Caco-2 (cell line): ENCODE measurements at regions not wholly inside any gene's neighbourhood (a gene's known extent, or its start where the extent isn't known, plus 50 kb on each side); places are given as distances from the start of the nearest gene placed in this dataset.

Experiments
- BruUV-seq: library from RNA; stranded (reverse); fragments of 400-500 nt; replicated peaks from 2 replicates; lab custom pipeline; 2021; lab: Mats Ljungman, UMichigan
- CTCF ChIA-PET: fragments of 300-600 bp; sonication (Branson Sonifier 250); formaldehyde crosslinking; loops from one replicate; lab custom pipeline; 2022; ENCODE audit warnings: antibody characterized with exemption; lab: Charles Lee
- POLR2A ChIA-PET: fragments of 300-600 bp; sonication (Branson Sonifier 250); formaldehyde crosslinking; loops from one replicate; lab custom pipeline; 2022; ENCODE audit warnings: antibody characterized with exemption; lab: Charles Lee
- DNase-seq, 2 experiments: peaks; one replicate each; pipeline versions ENCODE4 v3.0.0 to v3.0.0-alpha.2; 2020 to 2022
- H3K27me3 ChIP-seq: replicated peaks from 2 replicates; pipeline ENCODE4 v1.6.0; 2011; ENCODE audit warnings: low read length; ENCODE audit not compliant: control insufficient read depth, insufficient read depth
- H3K36me3 ChIP-seq: 2 replicates; pipeline ENCODE4 v1.5.1; 2011; ENCODE audit warnings: low read length; ENCODE audit not compliant: control insufficient read depth, insufficient read depth
- H3K4me1 ChIP-seq: fragments of 250-450 bp; sonication (Bioruptor Pico); 2 replicates; pipeline ENCODE4 v1.5.1; 2020; ENCODE audit warnings: mild to moderate bottlenecking
- H3K4me3 ChIP-seq: 2 replicates; pipeline ENCODE4 v1.5.1; 2011; ENCODE audit warnings: low read depth, mild to moderate bottlenecking, control low read depth, low read length
- H3K9me3 ChIP-seq: fragments of 250-450 bp; sonication (Bioruptor Pico); 2 replicates; pipeline ENCODE4 v1.5.1; 2020; ENCODE audit warnings: mild to moderate bottlenecking, moderate library complexity
- H3K27ac Mint-ChIP-seq: one replicate; pipeline ENCODE4 v1.8.0; 2022; ENCODE audit warnings: mixed read lengths; ENCODE audit not compliant: unreplicated experiment
- H3K27me3 Mint-ChIP-seq: one replicate; pipeline ENCODE4 v1.8.0; 2022; ENCODE audit warnings: mixed read lengths; ENCODE audit not compliant: insufficient read depth, unreplicated experiment
- H3K36me3 Mint-ChIP-seq: one replicate; pipeline ENCODE4 v1.8.0; 2022; ENCODE audit warnings: mild to moderate bottlenecking, mixed read lengths; ENCODE audit not compliant: insufficient read depth, unreplicated experiment
- H3K4me1 Mint-ChIP-seq: one replicate; pipeline ENCODE4 v1.8.0; 2022; ENCODE audit warnings: low read depth, mixed read lengths; ENCODE audit not compliant: unreplicated experiment
- H3K4me3 Mint-ChIP-seq: one replicate; pipeline ENCODE4 v1.8.0; 2022; ENCODE audit warnings: mild to moderate bottlenecking, moderate library complexity, mixed read lengths; ENCODE audit not compliant: unreplicated experiment
- H3K9me3 Mint-ChIP-seq: one replicate; pipeline ENCODE4 v1.8.0; 2022; ENCODE audit warnings: mixed read lengths; ENCODE audit not compliant: unreplicated experiment
- CTCF ChIP-seq, 2 experiments: fragments of 200-600 bp in 1 of 2; IDR thresholded peaks; 1 replicate in 1 of 2; 2 replicates in 1 of 2; pipeline versions ENCODE4 v1.5.1 to v1.8.0; 2011 to 2022; ENCODE audit warnings: antibody characterized with exemption in 1 of 2, control low read depth in 1 of 2, inconsistent platforms in 1 of 2, low read depth in 1 of 2, low read length in 1 of 2, mild to moderate bottlenecking in 1 of 2, moderate library complexity in 1 of 2; ENCODE audit not compliant: insufficient read depth in 1 of 2, severe bottlenecking in 1 of 2, unreplicated experiment in 1 of 2
- intact Hi-C: fragments of 100-400 bp; cut with micrococcal nuclease; formaldehyde crosslinking; loops from one replicate; pipeline ENCODE4 v1.10.0; 2022; ENCODE audit not compliant: unreplicated experiment

- no peaks in the 10 kb centered on the region for H3K36me3 Mint-ChIP-seq
- no peak for DNase-seq
- H3K4me1 Mint-ChIP-seq = no peaks in the 10 kb centered on the region
- Histone ChIP-seq H3K27me3 (no peaks in the 10 kb centered on the region), H3K36me3 (no peaks in the 10 kb centered on the region), H3K9me3 (no peaks in the 10 kb centered on the region), H3K4me1 (no peaks in the 10 kb centered on the region), H3K4me3 (no peak overlapping the region)
- H3K9me3 Mint-ChIP-seq = no peaks in the 10 kb centered on the region
- CTCF ChIA-PET = no interaction called here
- BruUV-seq = no TSS peak
- TF ChIP-seq CTCF (IDR thresholded peaks at IDR 0.05; ENCODE audit: insufficient read depth in 1 of 2, low read depth in 1 of 2, low read length in 1 of 2, severe bottlenecking in 1 of 2, unreplicated experiment in 1 of 2) = no peak
- POLR2A ChIA-PET = no interaction called here
- intact Hi-C loops = no loop called here
- no peak overlapping the region for H3K4me3 Mint-ChIP-seq
- peaks cover 8% of the 10 kb centered on the region for H3K27me3 Mint-ChIP-seq
- no peak overlapping the region for H3K27ac Mint-ChIP-seq
Observed at GRCh38 chr2:82848285-82848684, 1610.8 kb downstream of the SUCLG1 start.

GRCh38 chr2:82839036-82839435, 1620.0 kb downstream of the SUCLG1 start:
- Histone ChIP-seq H3K9me3 (no peaks in the 10 kb centered on the region), H3K36me3 (no peaks in the 10 kb centered on the region), H3K4me3 (no peak overlapping the region), H3K27me3 (no peaks in the 10 kb centered on the region), H3K4me1 (no peaks in the 10 kb centered on the region)
- Mint-ChIP-seq H3K4me1 (no peaks in the 10 kb centered on the region), H3K4me3 (no peak overlapping the region), H3K27me3 (peaks cover 3% of the 10 kb centered on the region), H3K27ac (no peak overlapping the region), H3K36me3 (no peaks in the 10 kb centered on the region), H3K9me3 (no peaks in the 10 kb centered on the region)
- POLR2A ChIA-PET = no interaction called here
- no peak for TF ChIP-seq CTCF (IDR thresholded peaks at IDR 0.05; ENCODE audit: insufficient read depth in 1 of 2, low read depth in 1 of 2, low read length in 1 of 2, severe bottlenecking in 1 of 2, unreplicated experiment in 1 of 2)
- no TSS peak for BruUV-seq
- no peak for DNase-seq
- intact Hi-C loops = no loop called here
- CTCF ChIA-PET = no interaction called here

GRCh38 chr2:82837588-82838304, 1621.3 kb downstream of the SUCLG1 start:
- intact Hi-C loops = no loop called here
- BruUV-seq = no TSS peak

More at GRCh38 chr2:82837588-82838304, 1621.3 kb downstream of the SUCLG1 start:
- DNase-seq = no peak
- ChIA-PET CTCF (no interaction called here), POLR2A (no interaction called here)
- H3K4me3 Mint-ChIP-seq = no peak overlapping the region
- Histone ChIP-seq H3K4me3 (no peak overlapping the region), H3K36me3 (no peaks in the 10 kb centered on the region), H3K27me3 (no peaks in the 10 kb centered on the region), H3K9me3 (no peaks in the 10 kb centered on the region), H3K4me1 (no peaks in the 10 kb centered on the region)
- no peak overlapping the region for H3K27ac Mint-ChIP-seq
- H3K36me3 Mint-ChIP-seq = no peaks in the 10 kb centered on the region
- no peaks in the 10 kb centered on the region for H3K4me1 Mint-ChIP-seq
- no peak for TF ChIP-seq CTCF (IDR thresholded peaks at IDR 0.05; ENCODE audit: insufficient read depth in 1 of 2, low read depth in 1 of 2, low read length in 1 of 2, severe bottlenecking in 1 of 2, unreplicated experiment in 1 of 2)
- peaks cover 6% of the 10 kb centered on the region for H3K27me3 Mint-ChIP-seq
- no peaks in the 10 kb centered on the region for H3K9me3 Mint-ChIP-seq
